ENCODE measurements at regions not wholly inside any gene's neighbourhood (a gene's known extent, or its start where the extent isn't known, plus 50 kb on each side); places are given as distances from the start of the nearest gene placed in this dataset.

DNA sequence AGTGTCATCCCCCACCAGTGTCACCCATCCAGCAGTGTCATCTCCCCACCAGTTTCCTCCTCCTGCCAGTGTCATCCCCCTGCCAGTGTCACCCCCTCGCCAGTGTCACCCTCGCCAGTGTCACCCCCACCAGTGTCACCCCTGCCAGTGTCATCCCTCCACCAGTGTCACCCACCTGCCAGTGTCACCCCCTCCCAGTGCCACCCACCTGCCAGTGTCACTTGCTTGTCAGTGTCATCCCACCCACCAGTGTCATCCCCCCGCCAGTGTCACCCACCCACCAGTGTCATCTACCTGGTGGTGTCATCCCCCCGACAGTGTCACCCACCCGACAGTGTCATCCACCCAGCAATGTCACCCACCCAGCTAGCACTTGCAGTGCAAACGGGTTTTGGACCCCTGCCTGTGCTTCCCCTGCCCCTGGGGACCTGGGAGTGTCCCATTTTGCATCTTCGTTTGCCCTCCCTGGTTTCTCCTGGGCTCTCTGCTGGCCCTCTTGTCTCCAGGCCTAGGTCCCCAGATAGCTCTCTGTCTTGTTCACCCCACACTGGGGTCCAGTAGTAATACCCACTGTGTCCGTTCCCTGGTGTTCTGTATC, 99.8 kb upstream of the PRR20G start:
- TF ChIP-seq BHLHE40 (IDR thresholded peaks at IDR 0.05; ENCODE audit: borderline replicate concordance) (no peak), HDGF (IDR thresholded peaks at IDR 0.05; ENCODE audit: borderline replicate concordance) (no peak), NFRKB (IDR thresholded peaks at IDR 0.05) (no peak), SP1 (IDR thresholded peaks at IDR 0.05) (no peak), FOXK2 (IDR thresholded peaks at IDR 0.05) (no peak), SUZ12 (IDR thresholded peaks at IDR 0.05) (no peak), TARDBP (IDR thresholded peaks at IDR 0.05) (no peak), ELF4 (IDR thresholded peaks at IDR 0.05) (no peak), ZNF384 (IDR thresholded peaks at IDR 0.05) (no peak), FOXA1 (IDR thresholded peaks at IDR 0.05) (no peak)

All from HEK293T (cell line).